Memory B cell (primary cell): ENCODE measurements at regions not wholly inside any gene's neighbourhood (a gene's known extent, or its start where the extent isn't known, plus 50 kb on each side); places are given as distances from the start of the nearest gene placed in this dataset.
"Not testable (repeated sequence)": the region's sequence is repeated elsewhere in the genome, so short reads cannot be mapped to it uniquely, and the experiment has no call there.

Experiments
- ATAC-seq: fragments of 150-1000 bp; cut with Tn5 transposase; 2 replicates; pipeline ENCODE4 v1.10.0; 2021; ENCODE audit warnings: low read depth, mild to moderate bottlenecking, moderate library complexity
- DNase-seq, 2 donors: peaks; one replicate each; pipeline ENCODE4 v3.0.0; 2022; ENCODE audit warnings: low spot score in 2 of 2
- H3K27ac Mint-ChIP-seq: one replicate; pipeline ENCODE4 v1.8.0; 2022; ENCODE audit warnings: mild to moderate bottlenecking, moderate library complexity, mixed read lengths
- H3K27me3 Mint-ChIP-seq: one replicate; pipeline ENCODE4 v1.8.0; 2022; ENCODE audit warnings: mixed read lengths
- H3K36me3 Mint-ChIP-seq: one replicate; pipeline ENCODE4 v1.8.0; 2022; ENCODE audit warnings: mild to moderate bottlenecking, mixed read lengths
- H3K4me1 Mint-ChIP-seq: one replicate; pipeline ENCODE4 v1.8.0; 2022; ENCODE audit warnings: mixed read lengths
- H3K4me3 Mint-ChIP-seq: one replicate; pipeline ENCODE4 v1.8.0; 2022; ENCODE audit warnings: mild to moderate bottlenecking, moderate library complexity, mixed read lengths
- H3K9me3 Mint-ChIP-seq: one replicate; pipeline ENCODE4 v1.8.0; 2022; ENCODE audit warnings: mixed read lengths

GRCh38 chr19:24033301-24033962 is 53.6 kb upstream of the ZNF254 start:
- Mint-ChIP-seq H3K4me1 (peaks cover 24% of the 10 kb centered on the region), H3K9me3 (no peaks in the 10 kb centered on the region), H3K36me3 (peaks cover 9% of the 10 kb centered on the region), H3K27me3 (no peaks in the 10 kb centered on the region), H3K27ac (peak overlapping the region; percentile 97), H3K4me3 (peak overlapping the region; percentile 100)
- peak; percentile 96 for ATAC-seq
- peak; percentile 50 to 71 for DNase-seq

GRCh38 chr19:24033963-24034342 is 53.0 kb upstream of the ZNF254 start:
- H3K4me3 Mint-ChIP-seq = peak overlapping the region; percentile 100
- no peaks in the 10 kb centered on the region for H3K27me3 Mint-ChIP-seq
- no peak for DNase-seq
- peak; percentile 23 for ATAC-seq
- peaks cover 12% of the 10 kb centered on the region for H3K36me3 Mint-ChIP-seq
- H3K27ac Mint-ChIP-seq = peak overlapping the region; percentile 97
- no peaks in the 10 kb centered on the region for H3K9me3 Mint-ChIP-seq
- peaks cover 29% of the 10 kb centered on the region for H3K4me1 Mint-ChIP-seq

GRCh38 chr19:24035261-24035880 is 51.6 kb upstream of the ZNF254 start:
- H3K27me3 Mint-ChIP-seq, H3K27ac Mint-ChIP-seq, ATAC-seq, DNase-seq, H3K9me3 Mint-ChIP-seq: not testable (repeated sequence)
- Mint-ChIP-seq H3K4me3 (peak overlapping the region; percentile 57), H3K4me1 (peaks cover 33% of the 10 kb centered on the region), H3K36me3 (peaks cover 15% of the 10 kb centered on the region)
